Thyroid gland (tissue), 4 donors: ENCODE measurements at regions not wholly inside any gene's neighbourhood (a gene's known extent, or its start where the extent isn't known, plus 50 kb on each side); places are given as distances from the start of the nearest gene placed in this dataset.
A peak's percentile ranks its signal among the peaks of the same experiment; 100 is the strongest.

Source experiments
- DNase-seq, 2 donors: peaks; one replicate each; pipeline ENCODE4 v3.0.0-alpha.2; 2019
- H3K27ac ChIP-seq, 3 donors: fragments of 200-600 bp; sonication (generic); 1 replicate in 2 of 3; 2 replicates in 1 of 3; pipeline ENCODE4 v1.5.1; 2016 to 2019; ENCODE audit warnings: mild to moderate bottlenecking in 1 of 3, moderate library complexity in 1 of 3
- H3K27me3 ChIP-seq: fragments of 200-600 bp; sonication (generic); one replicate; pipeline ENCODE4 v1.5.1; 2019
- H3K36me3 ChIP-seq, 2 donors: fragments of 200-600 bp; sonication (generic); one replicate each; pipeline ENCODE4 v1.5.1; 2016 to 2019
- H3K4me1 ChIP-seq, 2 donors: fragments of 200-600 bp; sonication (generic); one replicate each; pipeline ENCODE4 v1.5.1; 2017 to 2019
- H3K4me3 ChIP-seq, 3 donors: fragments of 200-600 bp; sonication (generic); replicated peaks in 1 of 3; 1 replicate in 2 of 3; 2 replicates in 1 of 3; pipeline ENCODE4 v1.5.1; 2016; ENCODE audit warnings: mild to moderate bottlenecking in 1 of 3
- H3K9me3 ChIP-seq: fragments of 200-600 bp; sonication (generic); one replicate; pipeline ENCODE4 v1.5.1; 2017
- POLR2A ChIP-seq, 2 donors: fragments of 450-650 bp; IDR thresholded peaks; one replicate each; pipeline ENCODE4 v1.6.1; 2017; ENCODE audit warnings: antibody characterized with exemption in 2 of 2, mild to moderate bottlenecking in 2 of 2, moderate library complexity in 1 of 2
- WGBS, 2 donors: methylation state at CpG; one replicate each; pipeline ENCODE4 v1.1.5; 2017; 5-methylcytosine and 5-hydroxymethylcytosine counted together
- intact Hi-C: fragments of 100-400 bp; cut with DNase I; formaldehyde crosslinking; loops from one replicate; pipeline ENCODE4 v1.15.1; 2023
- TF ChIP-seq, protein P1 (sequence below), 6 experiments: fragments of 200-600 bp in 3 of 6; fragments of 450-650 bp in 3 of 6; sonication (generic) in 3 of 6; IDR thresholded peaks; one replicate each; pipeline ENCODE4 v1.5.1; 2016 to 2019; ENCODE audit warnings: antibody characterized with exemption in 6 of 6, mild to moderate bottlenecking in 2 of 6, inconsistent platforms in 1 of 6, moderate library complexity in 1 of 6

DNA sequence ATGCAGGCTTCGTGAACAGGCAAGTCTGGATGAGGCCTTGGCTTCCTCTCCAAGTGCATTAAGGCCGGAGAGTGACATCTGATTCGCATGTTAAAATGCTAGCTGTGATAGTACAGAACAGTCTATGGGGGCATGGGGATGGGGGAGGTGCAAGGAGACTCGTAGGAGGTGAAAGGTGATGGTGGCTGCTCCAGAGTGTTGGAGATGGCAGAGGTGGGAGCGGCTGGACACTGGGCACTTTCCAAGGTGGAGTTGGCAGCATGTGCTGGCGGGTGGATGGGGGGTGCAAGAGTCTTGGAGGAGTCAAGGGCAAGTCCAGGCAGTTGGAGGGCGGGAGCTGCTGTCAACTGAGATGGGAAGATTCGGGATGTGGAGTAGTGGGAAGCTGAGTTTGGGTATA is 350.9 kb upstream of the TNRC6C start:
- 84 to 95% methylated on average over 8 of the region's 8 CpGs for WGBS, 2 donors
- intact Hi-C loops: no loop called here

DNA sequence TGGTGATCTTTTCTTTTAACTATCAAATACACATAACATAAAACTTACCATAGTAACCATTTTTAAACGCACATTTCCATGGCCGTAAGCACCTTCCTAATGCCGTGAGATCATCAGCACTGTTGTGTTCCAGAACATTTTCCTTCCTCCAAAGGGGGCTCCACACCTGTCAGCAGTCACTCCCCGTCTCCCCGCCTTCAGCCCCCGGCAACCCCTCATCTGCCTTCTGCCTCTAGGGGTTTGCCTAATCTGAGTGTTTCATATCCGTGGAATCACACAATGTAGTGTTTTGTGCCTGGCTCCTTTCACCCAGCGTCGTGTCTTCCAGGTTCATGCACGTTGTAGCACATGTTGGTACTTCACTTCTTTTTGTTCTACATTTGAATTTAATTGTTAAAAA is 350.1 kb upstream of the TNRC6C start:
- Histone ChIP-seq H3K36me3 (no peaks in the 10 kb centered on the region), H3K4me3 (no peak overlapping the region), H3K4me1 (peaks cover 0 to 6% of the 10 kb centered on the region in 2 donors), H3K27ac (no peak overlapping the region), H3K27me3 (no peaks in the 10 kb centered on the region), H3K9me3 (no peaks in the 10 kb centered on the region)
- intact Hi-C loops: no loop called here
- no peak for TF ChIP-seq POLR2A (IDR thresholded peaks at IDR 0.05)
- TF ChIP-seq, protein P1, sequence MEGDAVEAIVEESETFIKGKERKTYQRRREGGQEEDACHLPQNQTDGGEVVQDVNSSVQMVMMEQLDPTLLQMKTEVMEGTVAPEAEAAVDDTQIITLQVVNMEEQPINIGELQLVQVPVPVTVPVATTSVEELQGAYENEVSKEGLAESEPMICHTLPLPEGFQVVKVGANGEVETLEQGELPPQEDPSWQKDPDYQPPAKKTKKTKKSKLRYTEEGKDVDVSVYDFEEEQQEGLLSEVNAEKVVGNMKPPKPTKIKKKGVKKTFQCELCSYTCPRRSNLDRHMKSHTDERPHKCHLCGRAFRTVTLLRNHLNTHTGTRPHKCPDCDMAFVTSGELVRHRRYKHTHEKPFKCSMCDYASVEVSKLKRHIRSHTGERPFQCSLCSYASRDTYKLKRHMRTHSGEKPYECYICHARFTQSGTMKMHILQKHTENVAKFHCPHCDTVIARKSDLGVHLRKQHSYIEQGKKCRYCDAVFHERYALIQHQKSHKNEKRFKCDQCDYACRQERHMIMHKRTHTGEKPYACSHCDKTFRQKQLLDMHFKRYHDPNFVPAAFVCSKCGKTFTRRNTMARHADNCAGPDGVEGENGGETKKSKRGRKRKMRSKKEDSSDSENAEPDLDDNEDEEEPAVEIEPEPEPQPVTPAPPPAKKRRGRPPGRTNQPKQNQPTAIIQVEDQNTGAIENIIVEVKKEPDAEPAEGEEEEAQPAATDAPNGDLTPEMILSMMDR (IDR thresholded peaks at IDR 0.05): no peak
- no peak for DNase-seq
- 92 to 94% methylated on average over 10 of the region's 10 CpGs for WGBS, 2 donors

More for the DNA sequence above, 350.9 kb upstream of the TNRC6C start:
- no peak overlapping the region for H3K4me3 ChIP-seq
- H3K4me1 ChIP-seq: peaks cover 0 to 13% of the 10 kb centered on the region in 2 donors
- H3K9me3 ChIP-seq: no peaks in the 10 kb centered on the region
- TF ChIP-seq POLR2A (IDR thresholded peaks at IDR 0.05): no peak
- no peak for DNase-seq
- no peaks in the 10 kb centered on the region for H3K36me3 ChIP-seq
- H3K27me3 ChIP-seq: no peaks in the 10 kb centered on the region
- H3K27ac ChIP-seq: no peak overlapping the region

DNA sequence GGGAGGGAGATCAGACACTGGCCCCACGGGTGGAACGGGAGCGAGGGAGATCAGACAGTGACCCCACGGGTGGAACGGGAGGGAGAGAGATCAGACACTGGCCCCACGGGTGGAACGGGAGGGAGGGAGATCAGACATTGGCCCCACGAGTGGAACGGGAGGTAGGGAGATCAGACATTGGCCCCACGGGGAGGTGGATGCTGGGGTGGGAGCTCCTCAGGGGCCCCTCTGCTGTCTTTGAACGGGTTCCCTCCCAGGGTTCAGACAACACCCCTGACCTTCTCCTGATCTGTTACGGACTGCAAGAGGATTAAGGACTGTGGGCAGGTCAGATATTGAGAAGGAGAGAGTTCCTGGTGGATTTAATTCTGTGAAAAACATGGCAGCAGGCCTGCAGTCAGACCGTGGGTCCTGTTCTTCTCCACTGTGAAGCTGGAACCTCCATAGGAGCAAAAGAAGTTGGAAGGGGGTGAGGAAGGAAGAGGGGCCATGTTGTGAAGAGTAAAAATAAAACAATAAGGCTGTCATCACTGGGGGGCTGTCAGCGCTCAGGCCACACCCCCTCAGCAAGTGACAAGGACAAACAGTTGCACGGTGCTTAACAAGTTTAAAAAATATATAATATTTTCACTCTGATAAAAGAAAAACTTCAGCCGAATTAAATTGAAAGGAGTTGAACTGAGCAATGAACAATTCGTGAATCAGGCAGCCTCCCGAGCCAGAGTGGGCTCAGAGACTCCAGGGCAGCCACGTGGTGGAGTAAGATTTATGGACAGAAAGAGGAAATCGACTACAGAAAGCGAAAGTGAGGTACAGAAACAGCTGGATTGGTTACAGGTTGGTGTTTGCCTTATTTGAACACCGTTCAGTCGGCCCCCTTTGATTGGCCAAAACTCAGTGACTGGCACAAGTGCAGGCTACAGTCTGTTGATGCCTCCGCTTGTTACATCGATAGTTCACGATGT is 348.7 kb upstream of the TNRC6C start:
- Histone ChIP-seq H3K36me3 (no peaks in the 10 kb centered on the region), H3K27ac (peak overlapping the region in 2 of 3 donors; percentile 1 to 50), H3K27me3 (no peaks in the 10 kb centered on the region), H3K9me3 (no peaks in the 10 kb centered on the region), H3K4me3 (no peak overlapping the region), H3K4me1 (no peaks in the 10 kb centered on the region)
- intact Hi-C loops: no loop called here
- DNase-seq: no peak
- WGBS, 2 donors: 77 to 80% methylated on average over 26 of the region's 26 CpGs
- no peak for TF ChIP-seq POLR2A (IDR thresholded peaks at IDR 0.05)
- TF ChIP-seq, protein P1 (IDR thresholded peaks at IDR 0.05): no peak

DNA sequence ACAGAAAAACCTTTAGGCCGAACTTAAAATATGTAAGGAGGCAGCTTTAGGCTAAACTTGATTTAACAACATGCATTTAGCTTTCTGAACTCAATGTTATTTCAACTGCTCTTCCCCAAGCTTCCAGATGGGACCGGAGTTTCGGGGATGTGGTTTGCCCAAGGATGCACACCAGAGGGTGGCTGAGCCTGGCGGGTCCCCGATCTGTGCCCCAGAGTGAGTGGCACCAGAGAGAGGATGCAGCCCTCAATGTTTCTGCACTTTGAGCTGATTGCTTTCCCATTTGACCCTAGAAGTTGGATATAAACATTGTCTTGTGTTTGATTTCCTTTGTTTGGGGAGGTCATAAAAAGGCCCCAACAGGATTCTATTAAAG is 348.0 kb upstream of the TNRC6C start:
- peak overlapping the region in 2 of 3 donors; percentile 1 to 50 for H3K27ac ChIP-seq

DNA sequence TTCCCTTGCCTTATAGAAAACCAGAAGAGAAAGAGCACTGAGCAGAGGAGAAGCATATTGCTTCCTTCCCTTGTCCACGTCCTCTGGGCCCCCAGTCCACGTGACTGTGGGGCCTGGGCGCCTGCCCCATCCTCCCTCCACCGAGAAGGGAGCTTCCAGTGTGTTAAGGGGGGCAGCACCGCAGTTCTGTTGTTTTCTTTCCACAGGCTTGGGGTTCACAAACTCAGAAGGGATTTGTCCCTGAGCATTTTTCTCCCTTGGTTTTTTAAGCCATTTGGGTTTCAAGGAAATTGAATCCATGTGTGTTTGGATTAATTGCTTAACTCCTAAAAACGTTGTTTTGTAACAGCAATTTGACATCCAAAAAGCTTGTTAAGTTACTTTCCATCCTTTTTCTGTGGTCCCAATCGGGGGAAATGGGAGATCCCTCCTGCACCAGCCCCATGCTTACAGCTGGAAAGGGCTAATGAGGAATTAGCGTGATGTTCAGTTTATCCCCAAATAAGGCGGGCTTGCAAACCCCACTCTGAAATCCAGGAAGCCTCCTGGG is 347.5 kb upstream of the TNRC6C start:
- no peaks in the 10 kb centered on the region for H3K36me3 ChIP-seq
- DNase-seq: peak in 1 of 2 donors; percentile 8
- no peaks in the 10 kb centered on the region for H3K9me3 ChIP-seq
- WGBS, 2 donors: 66 to 67% methylated on average over 9 of the region's 9 CpGs
- intact Hi-C loops: no loop called here
- H3K4me1 ChIP-seq: peaks cover 7 to 9% of the 10 kb centered on the region in 2 donors
- H3K4me3 ChIP-seq: no peak overlapping the region
- no peaks in the 10 kb centered on the region for H3K27me3 ChIP-seq
- TF ChIP-seq, protein P1 (IDR thresholded peaks at IDR 0.05): no peak
- no peak for TF ChIP-seq POLR2A (IDR thresholded peaks at IDR 0.05)
- peak overlapping the region in 1 of 3 donors; percentile 45 for H3K27ac ChIP-seq

More for the DNA sequence above, 348.0 kb upstream of the TNRC6C start:
- WGBS, 2 donors: 80 to 94% methylated on average over 5 of the region's 5 CpGs
- no peaks in the 10 kb centered on the region for H3K27me3 ChIP-seq
- peaks cover 2 to 3% of the 10 kb centered on the region in 2 donors for H3K4me1 ChIP-seq
- TF ChIP-seq, protein P1 (IDR thresholded peaks at IDR 0.05): no peak
- TF ChIP-seq POLR2A (IDR thresholded peaks at IDR 0.05): no peak
- H3K9me3 ChIP-seq: no peaks in the 10 kb centered on the region
- H3K36me3 ChIP-seq: no peaks in the 10 kb centered on the region
- no peak for DNase-seq
- intact Hi-C loops: no loop called here
- no peak overlapping the region for H3K4me3 ChIP-seq
